ENCODE measurements at regions not wholly inside any gene's neighbourhood (a gene's known extent, or its start where the extent isn't known, plus 50 kb on each side); places are given as distances from the start of the nearest gene placed in this dataset.
"Not testable (repeated sequence)": the region's sequence is repeated elsewhere in the genome, so short reads cannot be mapped to it uniquely, and the experiment has no call there.

GRCh38 chr22:21187841-21188240 lies 142.1 kb downstream of the LRRC74B start:
- not testable (repeated sequence) for TF ChIP-seq CTCF (IDR thresholded peaks at IDR 0.05 in 2 of 3, conservative IDR thresholded peaks at IDR 0.05 in 1 of 3; ENCODE audit: control insufficient read depth in 2 of 3, extremely low read depth in 1 of 3, insufficient read depth in 1 of 3, low read depth in 3 of 3, low read length in 3 of 3); POLR2A (IDR thresholded peaks at IDR 0.05; ENCODE audit: low read depth, low read length); RAD21 (IDR thresholded peaks at IDR 0.05; ENCODE audit: insufficient read depth, low read depth, low read length); E2F4 (IDR thresholded peaks at IDR 0.05; ENCODE audit: low read depth, low read length); PAX5 (IDR thresholded peaks at IDR 0.05; ENCODE audit: borderline replicate concordance, low read depth, low read length); NR2C1 (IDR thresholded peaks at IDR 0.05); SRF (IDR thresholded peaks at IDR 0.05; ENCODE audit: low read depth in 2 of 2, low read length in 2 of 2); SREBF1 (IDR thresholded peaks at IDR 0.05; ENCODE audit: low read length); E2F8 (IDR thresholded peaks at IDR 0.05; ENCODE audit: low read depth, partially characterized antibody)
